Suprapubic skin (tissue), 3 donors: ENCODE measurements at regions not wholly inside any gene's neighbourhood (a gene's known extent, or its start where the extent isn't known, plus 50 kb on each side); places are given as distances from the start of the nearest gene placed in this dataset.

ENCODE experiments used
- EP300 ChIP-seq: sonication (generic); formaldehyde crosslinking; IDR thresholded peaks from one replicate; pipeline ENCODE4 v1.6.1; 2017; ENCODE audit warnings: antibody characterized with exemption
- POLR2A ChIP-seq, 2 donors: fragments of 450-650 bp; IDR thresholded peaks; one replicate each; pipeline ENCODE4 v1.6.1; 2017; ENCODE audit warnings: antibody characterized with exemption in 2 of 2, mild to moderate bottlenecking in 2 of 2, moderate library complexity in 2 of 2
- TF ChIP-seq, protein P1 (sequence below), 2 donors: fragments of 200-600 bp in 1 of 2; fragments of 450-650 bp in 1 of 2; sonication (generic) in 1 of 2; IDR thresholded peaks; one replicate each; pipeline ENCODE4 v1.5.1; 2016 to 2019; ENCODE audit warnings: antibody characterized with exemption in 2 of 2, mild to moderate bottlenecking in 1 of 2, moderate library complexity in 1 of 2

DNA sequence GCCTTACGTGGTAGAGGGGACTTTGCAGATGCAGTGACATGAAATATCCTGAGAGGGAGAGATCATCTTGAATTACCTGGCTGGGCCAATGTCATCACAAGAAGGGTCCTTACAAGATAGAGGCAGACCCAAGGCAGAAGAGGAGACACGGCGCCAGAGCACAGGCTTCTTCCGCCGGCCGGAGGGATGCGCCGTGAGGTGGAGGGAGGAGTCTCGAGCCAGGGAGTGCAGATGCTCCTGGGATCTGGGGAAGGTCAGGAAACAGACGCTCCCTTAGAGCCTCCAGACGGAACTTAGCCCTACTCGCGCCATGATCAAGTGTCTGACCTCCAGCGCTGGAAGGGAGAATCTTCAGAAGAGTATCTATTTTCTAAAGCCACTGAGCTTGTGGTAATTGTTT, 304.8 kb downstream of the GLRX3 start:
- TF ChIP-seq, protein P1, sequence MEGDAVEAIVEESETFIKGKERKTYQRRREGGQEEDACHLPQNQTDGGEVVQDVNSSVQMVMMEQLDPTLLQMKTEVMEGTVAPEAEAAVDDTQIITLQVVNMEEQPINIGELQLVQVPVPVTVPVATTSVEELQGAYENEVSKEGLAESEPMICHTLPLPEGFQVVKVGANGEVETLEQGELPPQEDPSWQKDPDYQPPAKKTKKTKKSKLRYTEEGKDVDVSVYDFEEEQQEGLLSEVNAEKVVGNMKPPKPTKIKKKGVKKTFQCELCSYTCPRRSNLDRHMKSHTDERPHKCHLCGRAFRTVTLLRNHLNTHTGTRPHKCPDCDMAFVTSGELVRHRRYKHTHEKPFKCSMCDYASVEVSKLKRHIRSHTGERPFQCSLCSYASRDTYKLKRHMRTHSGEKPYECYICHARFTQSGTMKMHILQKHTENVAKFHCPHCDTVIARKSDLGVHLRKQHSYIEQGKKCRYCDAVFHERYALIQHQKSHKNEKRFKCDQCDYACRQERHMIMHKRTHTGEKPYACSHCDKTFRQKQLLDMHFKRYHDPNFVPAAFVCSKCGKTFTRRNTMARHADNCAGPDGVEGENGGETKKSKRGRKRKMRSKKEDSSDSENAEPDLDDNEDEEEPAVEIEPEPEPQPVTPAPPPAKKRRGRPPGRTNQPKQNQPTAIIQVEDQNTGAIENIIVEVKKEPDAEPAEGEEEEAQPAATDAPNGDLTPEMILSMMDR (IDR thresholded peaks at IDR 0.05), result no peak
- TF ChIP-seq POLR2A (IDR thresholded peaks at IDR 0.05) (no peak), EP300 (no peak)
